ENCODE measurements at regions not wholly inside any gene's neighbourhood (a gene's known extent, or its start where the extent isn't known, plus 50 kb on each side); places are given as distances from the start of the nearest gene placed in this dataset.

DNA sequence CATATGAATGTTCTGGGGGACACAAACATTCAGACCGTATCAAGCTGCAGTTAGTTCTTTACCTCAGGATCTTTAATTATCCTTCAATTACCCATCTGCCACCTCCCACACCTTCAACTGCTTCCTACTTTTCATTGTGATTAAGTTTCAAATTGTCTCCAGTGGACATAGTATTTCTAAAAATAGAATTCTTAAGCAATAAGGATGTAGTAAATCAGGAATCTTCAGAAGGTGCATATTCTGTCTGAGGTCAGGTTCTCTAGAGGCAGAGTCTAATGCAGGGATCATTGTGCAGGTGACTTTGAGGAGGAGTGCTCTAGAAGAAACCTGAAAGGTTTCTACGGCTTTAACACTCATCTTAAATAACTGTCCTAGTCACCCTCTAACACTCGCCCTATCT, 102.6 kb upstream of the PPP2R5A start:
- H3K27ac ChIP-seq: no peak overlapping the region
- H3K4me3 ChIP-seq: no peak overlapping the region
- no peak for DNase-seq (ENCODE audit: low read depth, low spot score)
- no peaks in the 10 kb centered on the region for H3K36me3 ChIP-seq (ENCODE audit: insufficient read depth, low read length)
- no peaks in the 10 kb centered on the region for H3K9me3 ChIP-seq (ENCODE audit: low read depth, low read length)
- no peak for TF ChIP-seq POLR2AphosphoS5 (IDR thresholded peaks at IDR 0.05; ENCODE audit: borderline replicate concordance, low read depth, low read length)
- no peak for TF ChIP-seq EZH2 (IDR thresholded peaks at IDR 0.05)
- no peak for TF ChIP-seq FOXP2 (optimal IDR thresholded peaks at IDR 0.05; ENCODE audit: control extremely low read depth, extremely low read length, insufficient read depth)
- no peak overlapping the region for H3K9ac ChIP-seq (ENCODE audit: insufficient read length)

DNA sequence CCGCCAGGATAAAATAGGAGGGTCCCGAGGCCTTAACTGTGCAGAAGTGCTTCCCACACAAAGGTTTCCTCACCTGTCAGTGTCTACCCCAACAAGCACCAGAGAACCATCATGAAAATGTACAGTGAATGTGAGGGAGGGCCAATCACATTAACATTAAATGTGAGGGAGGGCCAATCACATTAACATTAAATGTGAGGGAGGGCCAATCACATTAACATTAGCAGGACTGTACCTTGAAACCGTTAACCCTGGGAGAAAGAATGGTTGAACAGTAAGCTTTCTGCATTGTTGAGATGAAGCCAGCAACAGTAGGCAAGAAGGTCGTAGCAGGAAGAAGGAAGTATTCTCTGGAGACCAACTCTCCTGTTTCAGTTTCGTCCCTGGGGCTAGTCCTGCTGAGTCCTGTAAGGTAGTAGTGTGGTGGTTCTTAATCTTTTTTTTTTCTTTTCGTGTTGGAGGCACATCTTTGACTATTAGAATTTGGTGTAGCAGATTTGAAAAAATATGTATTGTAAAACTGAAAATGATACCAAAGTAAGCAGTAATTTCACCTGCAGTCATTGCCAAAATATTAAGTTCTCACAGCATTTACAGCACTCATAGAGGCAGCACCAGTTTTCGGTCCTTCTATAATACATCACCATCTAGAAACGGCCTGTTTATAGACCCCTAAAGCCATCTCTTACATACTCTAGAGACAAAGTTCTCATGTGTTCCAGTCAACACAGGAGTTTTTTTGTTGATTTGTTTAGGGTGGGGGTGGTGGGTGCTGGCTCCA, 98.6 kb upstream of the PPP2R5A start:
- no peak overlapping the region for H3K4me3 ChIP-seq
- H3K9me3 ChIP-seq (ENCODE audit: low read depth, low read length): no peaks in the 10 kb centered on the region
- H3K36me3 ChIP-seq (ENCODE audit: insufficient read depth, low read length): no peaks in the 10 kb centered on the region
- no peak for DNase-seq (ENCODE audit: low read depth, low spot score)
- H3K9ac ChIP-seq (ENCODE audit: insufficient read length): no peak overlapping the region
- H3K27ac ChIP-seq: no peak overlapping the region
- TF ChIP-seq FOXP2 (optimal IDR thresholded peaks at IDR 0.05; ENCODE audit: control extremely low read depth, extremely low read length, insufficient read depth) (no peak), POLR2AphosphoS5 (IDR thresholded peaks at IDR 0.05; ENCODE audit: borderline replicate concordance, low read depth, low read length) (no peak), EZH2 (IDR thresholded peaks at IDR 0.05) (no peak)

DNA sequence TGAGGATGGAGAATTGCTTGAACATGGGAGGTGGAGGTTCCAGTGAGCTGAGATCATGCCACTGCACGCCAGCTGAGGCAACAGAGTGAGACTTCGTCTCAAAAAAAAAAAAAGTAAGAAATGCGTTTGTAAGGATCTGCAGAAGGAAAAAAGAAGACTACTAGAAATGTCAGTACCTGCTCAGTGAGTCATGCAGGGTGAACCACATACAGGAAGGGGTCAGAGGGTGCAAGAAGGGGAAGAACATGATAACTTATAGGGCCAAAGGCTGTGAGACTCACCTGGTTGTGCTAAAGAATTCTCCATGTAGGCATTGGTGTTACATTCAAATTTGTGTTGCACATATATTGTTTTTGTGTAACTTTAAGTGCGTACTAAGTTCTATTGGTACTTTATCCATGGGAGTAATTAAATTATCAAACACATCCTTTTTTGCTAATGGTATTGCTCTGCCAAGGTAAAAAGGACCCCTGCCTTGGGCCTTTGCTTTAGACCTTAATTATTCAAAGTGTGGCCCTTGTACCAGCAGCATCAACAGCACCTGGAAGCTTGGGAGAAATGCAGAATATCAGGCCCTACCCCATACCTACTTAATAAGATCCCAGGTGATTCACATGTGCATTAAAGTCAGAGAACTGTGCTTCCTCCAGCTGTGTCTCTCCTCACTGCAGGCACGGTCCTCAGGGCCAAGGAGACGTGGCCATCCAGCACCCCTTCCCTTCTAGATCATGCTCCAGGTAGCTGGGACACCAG, 96.4 kb upstream of the PPP2R5A start:
- H3K9me3 ChIP-seq (ENCODE audit: low read depth, low read length): no peaks in the 10 kb centered on the region
- no peak overlapping the region for H3K4me3 ChIP-seq
- TF ChIP-seq EZH2 (IDR thresholded peaks at IDR 0.05) (no peak), POLR2AphosphoS5 (IDR thresholded peaks at IDR 0.05; ENCODE audit: borderline replicate concordance, low read depth, low read length) (no peak), FOXP2 (optimal IDR thresholded peaks at IDR 0.05; ENCODE audit: control extremely low read depth, extremely low read length, insufficient read depth) (no peak)
- no peaks in the 10 kb centered on the region for H3K36me3 ChIP-seq (ENCODE audit: insufficient read depth, low read length)
- no peak overlapping the region for H3K27ac ChIP-seq
- no peak overlapping the region for H3K9ac ChIP-seq (ENCODE audit: insufficient read length)
- no peak for DNase-seq (ENCODE audit: low read depth, low spot score)

DNA sequence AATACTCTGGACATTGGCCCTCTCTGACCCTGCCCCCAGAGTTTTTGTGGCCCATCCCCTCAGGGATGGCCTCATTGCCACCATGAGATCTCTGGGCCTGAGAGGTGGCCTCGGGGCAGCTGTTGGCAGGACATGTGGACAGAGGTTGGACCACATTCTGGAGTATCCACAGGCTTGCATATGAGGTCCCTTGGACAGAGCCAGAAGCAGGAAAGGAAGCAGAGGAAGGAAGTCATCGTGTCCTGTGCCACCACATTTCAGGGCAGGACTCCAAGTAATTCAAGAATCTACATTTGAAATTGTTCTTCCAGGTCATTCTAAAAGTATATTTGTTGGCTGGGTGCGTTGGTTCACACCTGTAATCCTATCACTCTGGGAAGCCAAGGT, 95.9 kb upstream of the PPP2R5A start:
- TF ChIP-seq POLR2AphosphoS5 (IDR thresholded peaks at IDR 0.05; ENCODE audit: borderline replicate concordance, low read depth, low read length): no peak
- no peak for TF ChIP-seq EZH2 (IDR thresholded peaks at IDR 0.05)
- TF ChIP-seq FOXP2 (optimal IDR thresholded peaks at IDR 0.05; ENCODE audit: control extremely low read depth, extremely low read length, insufficient read depth): no peak
- H3K9me3 ChIP-seq (ENCODE audit: low read depth, low read length): no peaks in the 10 kb centered on the region
- no peak for DNase-seq (ENCODE audit: low read depth, low spot score)
- no peaks in the 10 kb centered on the region for H3K36me3 ChIP-seq (ENCODE audit: insufficient read depth, low read length)
- H3K4me3 ChIP-seq: no peak overlapping the region
- no peak overlapping the region for H3K9ac ChIP-seq (ENCODE audit: insufficient read length)
- no peak overlapping the region for H3K27ac ChIP-seq

DNA sequence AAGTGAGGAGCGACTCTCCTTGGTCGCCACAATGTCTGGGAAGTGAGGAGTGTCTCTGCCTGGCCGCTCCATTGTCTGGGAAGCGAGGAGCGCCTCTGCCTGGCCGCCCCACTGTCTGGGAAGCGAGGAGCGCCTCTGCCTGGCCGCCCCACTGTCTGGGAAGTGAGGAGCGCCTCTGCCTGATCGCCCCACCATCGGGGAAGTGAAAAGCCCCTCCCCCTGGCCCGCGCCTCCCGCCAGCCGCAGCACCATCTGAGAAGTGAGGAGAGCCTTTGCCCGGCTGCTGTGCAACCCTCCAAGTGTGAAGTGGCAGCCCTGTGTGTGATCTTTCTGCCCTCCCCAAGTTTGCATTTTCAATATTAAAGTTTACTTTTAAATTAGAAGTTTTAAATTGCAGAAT, 95.0 kb upstream of the PPP2R5A start:
- Histone ChIP-seq H3K4me3 (no peak overlapping the region), H3K9ac (ENCODE audit: insufficient read length) (no peak overlapping the region), H3K27ac (no peak overlapping the region), H3K9me3 (ENCODE audit: low read depth, low read length) (no peaks in the 10 kb centered on the region), H3K36me3 (ENCODE audit: insufficient read depth, low read length) (no peaks in the 10 kb centered on the region)
- TF ChIP-seq FOXP2 (optimal IDR thresholded peaks at IDR 0.05; ENCODE audit: control extremely low read depth, extremely low read length, insufficient read depth): no peak
- no peak for TF ChIP-seq POLR2AphosphoS5 (IDR thresholded peaks at IDR 0.05; ENCODE audit: borderline replicate concordance, low read depth, low read length)
- no peak for TF ChIP-seq EZH2 (IDR thresholded peaks at IDR 0.05)
- DNase-seq (ENCODE audit: low read depth, low spot score): no peak

DNA sequence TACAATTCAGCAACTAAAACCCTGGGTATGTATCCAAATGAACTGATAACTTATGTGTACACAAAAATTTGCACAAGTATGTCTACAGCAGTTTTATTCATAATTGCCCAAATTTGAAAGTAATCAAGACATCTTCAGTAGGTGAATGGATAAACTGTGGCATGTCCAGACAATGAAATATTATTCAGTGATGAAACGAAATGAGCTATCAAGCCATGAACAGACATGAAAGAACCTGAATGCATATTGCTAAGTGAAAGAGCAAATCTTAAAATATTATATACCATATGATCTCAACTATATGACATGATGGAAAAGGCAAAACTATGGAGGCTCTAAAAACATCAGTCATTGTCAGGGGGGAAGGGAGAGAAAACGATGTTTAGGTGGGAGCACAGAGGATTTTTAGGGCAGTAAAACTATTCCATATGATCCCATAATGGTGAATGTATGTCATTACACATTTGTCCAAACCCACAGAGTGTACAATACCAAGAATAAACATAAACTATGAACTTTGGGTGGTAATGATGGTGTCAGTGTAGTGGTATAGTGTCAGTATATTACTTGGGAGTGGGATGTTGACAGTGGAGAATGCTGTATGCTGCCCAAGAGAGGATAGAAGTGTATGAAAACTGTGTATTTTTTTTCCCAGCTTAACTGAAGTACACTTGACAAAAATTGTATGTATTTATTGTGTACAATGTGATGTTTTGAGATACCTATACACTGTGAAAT, 92.8 kb upstream of the PPP2R5A start:
- Histone ChIP-seq H3K36me3 (ENCODE audit: insufficient read depth, low read length) (no peaks in the 10 kb centered on the region), H3K9ac (ENCODE audit: insufficient read length) (no peak overlapping the region), H3K27ac (no peak overlapping the region), H3K9me3 (ENCODE audit: low read depth, low read length) (no peaks in the 10 kb centered on the region), H3K4me3 (no peak overlapping the region)
- DNase-seq (ENCODE audit: low read depth, low spot score): no peak
- TF ChIP-seq POLR2AphosphoS5 (IDR thresholded peaks at IDR 0.05; ENCODE audit: borderline replicate concordance, low read depth, low read length): no peak
- no peak for TF ChIP-seq FOXP2 (optimal IDR thresholded peaks at IDR 0.05; ENCODE audit: control extremely low read depth, extremely low read length, insufficient read depth)
- TF ChIP-seq EZH2 (IDR thresholded peaks at IDR 0.05): no peak

DNA sequence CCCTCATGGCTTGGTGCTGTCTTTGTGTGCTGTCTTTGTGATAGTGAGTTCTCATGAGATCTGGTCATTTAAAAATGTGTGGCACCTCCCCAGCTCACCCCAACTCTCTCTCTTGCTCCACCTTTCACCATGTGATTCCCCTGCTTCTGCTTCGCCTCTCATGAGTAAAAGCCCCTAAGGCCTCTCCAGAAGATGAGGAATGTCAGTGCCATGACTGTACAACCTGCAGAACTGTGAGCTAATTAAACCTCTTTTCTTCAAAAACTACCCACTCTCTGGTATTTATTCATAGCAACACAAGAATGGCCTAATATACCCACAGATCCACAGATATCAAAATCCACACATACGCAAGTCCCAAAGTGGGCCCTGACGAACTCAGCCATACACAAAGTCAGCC, 88.9 kb upstream of the PPP2R5A start:
- H3K36me3 ChIP-seq (ENCODE audit: insufficient read depth, low read length): no peaks in the 10 kb centered on the region
- no peak overlapping the region for H3K9ac ChIP-seq (ENCODE audit: insufficient read length)
- no peak overlapping the region for H3K4me3 ChIP-seq
- H3K9me3 ChIP-seq (ENCODE audit: low read depth, low read length): no peaks in the 10 kb centered on the region
- H3K27ac ChIP-seq: no peak overlapping the region
- TF ChIP-seq POLR2AphosphoS5 (IDR thresholded peaks at IDR 0.05; ENCODE audit: borderline replicate concordance, low read depth, low read length): no peak
- TF ChIP-seq EZH2 (IDR thresholded peaks at IDR 0.05): no peak
- no peak for TF ChIP-seq FOXP2 (optimal IDR thresholded peaks at IDR 0.05; ENCODE audit: control extremely low read depth, extremely low read length, insufficient read depth)
- DNase-seq (ENCODE audit: low read depth, low spot score): no peak

DNA sequence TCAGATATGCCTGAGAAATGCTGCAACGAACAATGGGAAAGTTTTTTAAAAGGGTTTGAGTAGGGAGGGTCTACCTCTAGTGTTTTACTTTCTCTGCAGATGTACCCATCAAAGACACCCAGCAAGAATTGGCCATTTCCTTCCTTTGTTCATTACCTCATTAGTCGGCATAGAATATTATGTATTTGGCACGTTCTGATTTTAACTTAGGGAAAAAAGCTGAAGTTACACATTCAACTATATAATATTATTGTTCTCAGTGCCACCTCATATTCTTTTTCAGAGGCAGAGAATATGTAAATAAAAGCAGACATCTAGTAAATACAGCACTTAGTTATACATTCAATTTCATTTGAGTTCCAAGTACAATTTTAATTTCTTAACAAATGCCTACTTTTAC, 83.7 kb upstream of the PPP2R5A start:
- DNase-seq (ENCODE audit: low read depth, low spot score): no peak
- H3K36me3 ChIP-seq (ENCODE audit: insufficient read depth, low read length): no peaks in the 10 kb centered on the region
- H3K27ac ChIP-seq: no peak overlapping the region
- H3K9me3 ChIP-seq (ENCODE audit: low read depth, low read length): no peaks in the 10 kb centered on the region
- no peak for TF ChIP-seq EZH2 (IDR thresholded peaks at IDR 0.05)
- no peak for TF ChIP-seq POLR2AphosphoS5 (IDR thresholded peaks at IDR 0.05; ENCODE audit: borderline replicate concordance, low read depth, low read length)
- TF ChIP-seq FOXP2 (optimal IDR thresholded peaks at IDR 0.05; ENCODE audit: control extremely low read depth, extremely low read length, insufficient read depth): no peak
- no peak overlapping the region for H3K4me3 ChIP-seq
- H3K9ac ChIP-seq (ENCODE audit: insufficient read length): no peak overlapping the region
